H9 (cell line): ENCODE measurements at regions not wholly inside any gene's neighbourhood (a gene's known extent, or its start where the extent isn't known, plus 50 kb on each side); places are given as distances from the start of the nearest gene placed in this dataset.

Experiments
- DNase-seq: peaks from one replicate; pipeline ENCODE4 v3.0.0-alpha.2; 2017
- H2AFZ ChIP-seq: one replicate; pipeline ENCODE4 v1.6.1; 2013; ENCODE audit warnings: mild to moderate bottlenecking, low read length, control low read depth, moderate library complexity
- H2AK5ac ChIP-seq: 2 replicates; pipeline ENCODE4 v1.6.1; 2013; ENCODE audit warnings: low read length, control low read depth, mixed read lengths; ENCODE audit not compliant: insufficient read length
- H2BK120ac ChIP-seq: one replicate; pipeline ENCODE4 v1.6.1; 2013; ENCODE audit warnings: low read depth, mild to moderate bottlenecking, low read length, control low read depth, inconsistent platforms; ENCODE audit not compliant: poor library complexity, severe bottlenecking
- H2BK12ac ChIP-seq: 2 replicates; pipeline ENCODE4 v1.6.1; 2013; ENCODE audit warnings: low read length, control low read depth, mixed read lengths, low read depth; ENCODE audit not compliant: insufficient read length
- H2BK15ac ChIP-seq: 2 replicates; pipeline ENCODE4 v1.6.1; 2013; ENCODE audit warnings: low read depth, low read length, control low read depth
- H2BK20ac ChIP-seq: one replicate; pipeline ENCODE4 v1.6.1; 2013; ENCODE audit warnings: low read depth, mild to moderate bottlenecking, low read length, control low read depth, inconsistent platforms; ENCODE audit not compliant: poor library complexity, severe bottlenecking
- H2BK5ac ChIP-seq: 2 replicates; pipeline ENCODE4 v1.6.1; 2013; ENCODE audit warnings: low read length, control low read depth, mixed read lengths; ENCODE audit not compliant: insufficient read length
- H3K14ac ChIP-seq: 2 replicates; pipeline ENCODE4 v1.6.1; 2013; ENCODE audit warnings: low read length, control low read depth; ENCODE audit not compliant: insufficient read depth
- H3K18ac ChIP-seq: 2 replicates; pipeline ENCODE4 v1.6.1; 2013; ENCODE audit warnings: low read depth, mild to moderate bottlenecking, mixed read lengths, low read length, control low read depth; ENCODE audit not compliant: insufficient read length
- H3K23ac ChIP-seq: 2 replicates; pipeline ENCODE4 v1.6.1; 2013; ENCODE audit warnings: low read length, control low read depth, mixed read lengths, low read depth; ENCODE audit not compliant: insufficient read length
- H3K23me2 ChIP-seq: 2 replicates; pipeline ENCODE4 v1.6.1; 2013; ENCODE audit warnings: low read depth, mild to moderate bottlenecking, mixed read lengths, low read length, control low read depth; ENCODE audit not compliant: insufficient read length, poor library complexity, severe bottlenecking
- H3K27ac ChIP-seq: 2 replicates; pipeline ENCODE4 v1.5.1; 2013; ENCODE audit warnings: low read length, control low read depth, mixed read lengths, low read depth; ENCODE audit not compliant: insufficient read length
- H3K27me3 ChIP-seq: 2 replicates; pipeline ENCODE4 v1.6.1; 2013; ENCODE audit warnings: low read length, control low read depth, inconsistent platforms; ENCODE audit not compliant: insufficient read depth
- H3K4ac ChIP-seq: 2 replicates; pipeline ENCODE4 v1.6.1; 2013; ENCODE audit warnings: low read depth, mild to moderate bottlenecking, control low read depth, inconsistent platforms, low read length, moderate library complexity
- H3K4me1 ChIP-seq: 2 replicates; pipeline ENCODE4 v1.6.1; 2013; ENCODE audit warnings: low read length, control low read depth, inconsistent platforms; ENCODE audit not compliant: insufficient read depth
- H3K4me2 ChIP-seq: 2 replicates; pipeline ENCODE4 v1.6.1; 2013; ENCODE audit warnings: low read length, control low read depth, mixed read lengths; ENCODE audit not compliant: insufficient read length, insufficient read depth
- H3K56ac ChIP-seq: 2 replicates; pipeline ENCODE4 v1.6.1; 2013; ENCODE audit warnings: low read depth, mild to moderate bottlenecking, mixed read lengths, low read length, control low read depth; ENCODE audit not compliant: insufficient read length
- H3K79me1 ChIP-seq: 2 replicates; pipeline ENCODE4 v1.6.1; 2013; ENCODE audit warnings: low read depth, mild to moderate bottlenecking, moderate library complexity, low read length, control low read depth, inconsistent platforms; ENCODE audit not compliant: insufficient read depth, poor library complexity, severe bottlenecking
- H3K79me2 ChIP-seq: 2 replicates; pipeline ENCODE4 v1.6.1; 2013; ENCODE audit warnings: low read length, control low read depth, inconsistent platforms; ENCODE audit not compliant: insufficient read depth
- H3K9ac ChIP-seq: 2 replicates; pipeline ENCODE4 v1.6.1; 2013; ENCODE audit warnings: low read length, control low read depth, mixed read lengths; ENCODE audit not compliant: insufficient read length; ENCODE audit errors: extremely low read depth
- H3K9me3 ChIP-seq: one replicate; pipeline ENCODE4 v1.6.1; 2013; ENCODE audit warnings: low read depth, low read length, inconsistent platforms; ENCODE audit not compliant: control insufficient read depth
- H3T11ph ChIP-seq: one replicate; pipeline ENCODE4 v1.6.1; 2013; ENCODE audit warnings: mild to moderate bottlenecking, low read length, control low read depth, inconsistent platforms
- H4K20me1 ChIP-seq: one replicate; pipeline ENCODE4 v1.6.1; 2013; ENCODE audit not compliant: control insufficient read depth, insufficient read length, insufficient read depth
- H4K5ac ChIP-seq: 2 replicates; pipeline ENCODE4 v1.6.1; 2013; ENCODE audit warnings: low read depth, mild to moderate bottlenecking, mixed read lengths, low read length, control low read depth; ENCODE audit not compliant: insufficient read length
- H4K8ac ChIP-seq: replicated peaks from 2 replicates; pipeline ENCODE4 v1.6.1; 2013; ENCODE audit warnings: low read length, control low read depth, mixed read lengths, low read depth; ENCODE audit not compliant: insufficient read length
- H4K91ac ChIP-seq: 2 replicates; pipeline ENCODE4 v1.6.1; 2013; ENCODE audit warnings: low read depth, mild to moderate bottlenecking, moderate library complexity, mixed read lengths, low read length, control low read depth; ENCODE audit not compliant: insufficient read length
- H3K27ac Mint-ChIP-seq, 3 experiments: 2 replicates in 2 of 3; 3 replicates in 1 of 3; pipeline ENCODE4 v1.8.0; 2020 to 2021; ENCODE audit warnings: mixed read lengths in 3 of 3, mild to moderate bottlenecking in 1 of 3, moderate library complexity in 1 of 3
- H3K27me3 Mint-ChIP-seq: 2 replicates; pipeline ENCODE4 v1.8.0; 2021; ENCODE audit warnings: low read depth, mild to moderate bottlenecking, moderate library complexity, mixed read lengths
- H3K36me3 Mint-ChIP-seq, 3 experiments: 2 replicates in 2 of 3; 3 replicates in 1 of 3; pipeline ENCODE4 v1.8.0; 2020 to 2021; ENCODE audit warnings: low read depth in 3 of 3, mixed read lengths in 3 of 3; ENCODE audit not compliant: insufficient read depth in 1 of 3
- H3K4me1 Mint-ChIP-seq, 2 experiments: 2 replicates each; pipeline ENCODE4 v1.8.0; 2020; ENCODE audit warnings: mixed read lengths in 2 of 2
- H3K4me3 Mint-ChIP-seq, 2 experiments: 2 replicates in 1 of 2; 3 replicates in 1 of 2; pipeline ENCODE4 v1.8.0; 2020 to 2021; ENCODE audit warnings: mild to moderate bottlenecking in 2 of 2, mixed read lengths in 2 of 2, moderate library complexity in 1 of 2
- H3K9me3 Mint-ChIP-seq, 2 experiments: 2 replicates in 1 of 2; 3 replicates in 1 of 2; pipeline ENCODE4 v1.8.0; 2020; ENCODE audit warnings: mild to moderate bottlenecking in 2 of 2, mixed read lengths in 2 of 2, moderate library complexity in 1 of 2
- CTCF ChIP-seq: fragments of 200-600 bp; sonication (generic); conservative IDR thresholded peaks from 3 replicates; pipeline ENCODE4 v1.8.0; 2021; ENCODE audit warnings: antibody characterized with exemption, mild to moderate bottlenecking
- WGBS: extraction: QIAGEN DNeasy Blood & Tissue Kit; methylation state at CpG from one replicate; pipeline ENCODE4 v1.1.7; 2013; ENCODE audit warnings: missing lambda C conversion rate, low lambda C conversion rate, mixed read lengths; ENCODE audit not compliant: insufficient read length; ENCODE audit errors: extremely low coverage; 5-methylcytosine and 5-hydroxymethylcytosine counted together

DNA sequence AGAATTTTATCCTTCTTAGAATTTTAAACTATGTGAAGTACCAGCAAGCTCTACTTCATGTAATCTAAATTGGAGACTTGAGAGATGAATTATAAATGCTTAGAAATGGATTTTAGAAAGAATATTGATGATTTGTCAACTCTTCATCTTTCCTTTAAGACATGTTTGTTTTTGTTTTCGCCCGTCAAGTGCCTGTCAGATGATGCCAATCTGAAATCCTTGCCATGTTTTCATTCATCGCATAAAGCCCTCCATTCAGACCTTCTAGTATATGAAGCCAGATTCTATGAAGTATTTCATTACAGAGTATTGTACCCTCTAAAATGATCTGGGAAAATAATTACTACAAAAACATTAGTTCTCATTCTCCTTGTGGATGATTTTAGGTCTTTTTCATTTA is 223.2 kb upstream of the SOX2 start:
- Mint-ChIP-seq H3K27ac (no peak overlapping the region), H3K27me3 (no peaks in the 10 kb centered on the region), H3K36me3 (no peaks in the 10 kb centered on the region), H3K4me3 (no peak overlapping the region), H3K9me3 (no peaks in the 10 kb centered on the region), H3K4me1 (peaks cover 12 to 15% of the 10 kb centered on the region in 2 experiments)
- Histone ChIP-seq H3K14ac (no peak overlapping the region), H4K8ac (no peak overlapping the region), H3K4me2 (no peak overlapping the region), H2BK15ac (no peak overlapping the region), H3K23me2 (no peaks in the 10 kb centered on the region), H3K79me2 (no peaks in the 10 kb centered on the region), H2AFZ (no peak overlapping the region), H2AK5ac (no peak overlapping the region), H3T11ph (no peak overlapping the region), H4K91ac (no peak overlapping the region), H3K9ac (no peak overlapping the region), H4K20me1 (no peaks in the 10 kb centered on the region), H3K18ac (no peak overlapping the region), H3K27me3 (no peaks in the 10 kb centered on the region), H3K23ac (no peak overlapping the region), H3K79me1 (no peaks in the 10 kb centered on the region), H4K5ac (no peak overlapping the region), H3K4ac (no peak overlapping the region), H3K9me3 (no peaks in the 10 kb centered on the region), H2BK20ac (no peak overlapping the region), H3K4me1 (peaks cover 4% of the 10 kb centered on the region; the same call in 1 of the 2 replicates), H2BK120ac (no peak overlapping the region), H3K27ac (no peak overlapping the region), H3K56ac (no peak overlapping the region), H2BK12ac (no peak overlapping the region), H2BK5ac (no peak overlapping the region)
- WGBS = no CpG with 5 or more reads among the region's 3 CpGs
- TF ChIP-seq CTCF = no peak
- no peak for DNase-seq
